HEK293 (cell line): ENCODE measurements at regions not wholly inside any gene's neighbourhood (a gene's known extent, or its start where the extent isn't known, plus 50 kb on each side); places are given as distances from the start of the nearest gene placed in this dataset.

Experiments used
- CTCF ChIA-PET: fragments of 350-600 bp; formaldehyde crosslinking; extraction: SDS; loops from one replicate; lab custom pipeline; 2021; ENCODE audit warnings: antibody characterized with exemption; lab: Yijun Ruan, JAX
- POLR2A ChIA-PET: fragments of 300-600 bp; formaldehyde crosslinking; extraction: SDS; loops from one replicate; lab custom pipeline; 2020; ENCODE audit warnings: antibody characterized with exemption, inconsistent platforms; lab: Yijun Ruan, JAX
- H3K27ac ChIP-seq: fragments of 200-500 bp; sonication (Bioruptor generic); 2 replicates; pipeline ENCODE4 v1.5.1; 2014; ENCODE audit warnings: low read depth, low read length, control low read depth, inconsistent platforms; ENCODE audit errors: extremely low read depth
- H3K36me3 ChIP-seq, 2 experiments: fragments of 200-500 bp in 1 of 2; sonication (Bioruptor generic) in 1 of 2; 1 replicate in 1 of 2; 2 replicates in 1 of 2; pipeline ENCODE4 v1.5.1; 2014 to 2017; ENCODE audit warnings: inconsistent platforms in 2 of 2, low read length in 2 of 2; ENCODE audit not compliant: control insufficient read depth in 2 of 2, insufficient read depth in 1 of 2
- H3K4me1 ChIP-seq: fragments of 200-500 bp; sonication (Bioruptor generic); 2 replicates; pipeline ENCODE4 v1.5.1; 2014; ENCODE audit warnings: mild to moderate bottlenecking, low read length, inconsistent platforms; ENCODE audit not compliant: control insufficient read depth, insufficient read depth
- H3K4me3 ChIP-seq: 2 replicates; pipeline ENCODE4 v1.5.1; 2011; ENCODE audit warnings: low read depth, mild to moderate bottlenecking, control low read depth, low read length, moderate library complexity
- H3K9me3 ChIP-seq: fragments of 200-500 bp; sonication (Bioruptor generic); 2 replicates; pipeline ENCODE4 v1.5.1; 2014; ENCODE audit warnings: low read depth, low read length, inconsistent platforms; ENCODE audit not compliant: control insufficient read depth, insufficient read depth
- EGR2 ChIP-seq: fragments of 450-650 bp; formaldehyde crosslinking; IDR thresholded peaks from 2 replicates; pipeline ENCODE4 v1.5.1; 2016; ENCODE audit warnings: low read depth, missing biosample characterization, missing genetic modification characterization
- RBAK ChIP-seq: fragments of 450-650 bp; formaldehyde crosslinking; IDR thresholded peaks from 2 replicates; pipeline ENCODE4 v1.5.1; 2016; ENCODE audit warnings: missing biosample characterization, missing genetic modification characterization
- SCRT2 ChIP-seq: fragments of 450-650 bp; formaldehyde crosslinking; IDR thresholded peaks from 2 replicates; pipeline ENCODE4 v1.5.1; 2016; ENCODE audit warnings: missing biosample characterization, missing genetic modification characterization
- SP2 ChIP-seq: fragments of 450-650 bp; formaldehyde crosslinking; IDR thresholded peaks from 2 replicates; pipeline ENCODE4 v1.5.1; 2016; ENCODE audit warnings: missing biosample characterization, missing genetic modification characterization
- WT1 ChIP-seq: fragments of 450-650 bp; formaldehyde crosslinking; IDR thresholded peaks from 2 replicates; pipeline ENCODE4 v1.5.1; 2016; ENCODE audit warnings: missing biosample characterization, missing genetic modification characterization
- ZNF10 ChIP-seq: fragments of 450-650 bp; formaldehyde crosslinking; IDR thresholded peaks from 2 replicates; pipeline ENCODE4 v1.5.1; 2017; ENCODE audit warnings: missing biosample characterization, missing genetic modification characterization
- ZNF148 ChIP-seq: fragments of 450-650 bp; formaldehyde crosslinking; IDR thresholded peaks from 2 replicates; pipeline ENCODE4 v1.5.0; 2017; ENCODE audit warnings: missing biosample characterization, missing genetic modification characterization, borderline replicate concordance
- ZNF2 ChIP-seq: fragments of 450-650 bp; formaldehyde crosslinking; IDR thresholded peaks from 2 replicates; pipeline ENCODE4 v1.5.1; 2016; ENCODE audit warnings: missing biosample characterization, missing genetic modification characterization
- ZNF26 ChIP-seq: fragments of 450-650 bp; formaldehyde crosslinking; IDR thresholded peaks from 2 replicates; pipeline ENCODE4 v1.5.1; 2016; ENCODE audit warnings: missing biosample characterization, missing genetic modification characterization
- ZNF354C ChIP-seq: fragments of 450-650 bp; formaldehyde crosslinking; IDR thresholded peaks from 2 replicates; pipeline ENCODE4 v1.5.1; 2016; ENCODE audit warnings: missing biosample characterization, missing genetic modification characterization, low read depth, borderline replicate concordance
- ZNF394 ChIP-seq: fragments of 450-650 bp; formaldehyde crosslinking; IDR thresholded peaks from 2 replicates; pipeline ENCODE4 v1.5.1; 2016; ENCODE audit warnings: missing biosample characterization, missing genetic modification characterization, mild to moderate bottlenecking, moderate library complexity, borderline replicate concordance
- ZNF544 ChIP-seq: fragments of 450-650 bp; formaldehyde crosslinking; IDR thresholded peaks from 2 replicates; pipeline ENCODE4 v1.5.0; 2017; ENCODE audit warnings: missing biosample characterization, missing genetic modification characterization
- ZNF585B ChIP-seq: fragments of 450-650 bp; formaldehyde crosslinking; IDR thresholded peaks from 2 replicates; pipeline ENCODE4 v1.5.1; 2016; ENCODE audit warnings: missing biosample characterization, missing genetic modification characterization
- ZNF596 ChIP-seq: fragments of 450-650 bp; IDR thresholded peaks from 2 replicates; pipeline ENCODE4 v1.5.0; 2018; ENCODE audit warnings: missing biosample characterization, mild to moderate bottlenecking, missing genetic modification characterization, moderate library complexity
- ZNF600 ChIP-seq: fragments of 450-650 bp; formaldehyde crosslinking; IDR thresholded peaks from 2 replicates; pipeline ENCODE4 v1.5.1; 2016; ENCODE audit warnings: missing biosample characterization, missing genetic modification characterization
- ZNF621 ChIP-seq: fragments of 450-650 bp; formaldehyde crosslinking; IDR thresholded peaks from 2 replicates; pipeline ENCODE4 v1.5.1; 2017; ENCODE audit warnings: missing biosample characterization, missing genetic modification characterization
- ZNF654 ChIP-seq: fragments of 450-650 bp; formaldehyde crosslinking; IDR thresholded peaks from 2 replicates; pipeline ENCODE4 v1.5.1; 2016; ENCODE audit warnings: low read depth, missing biosample characterization, missing genetic modification characterization
- ZNF777 ChIP-seq: fragments of 450-650 bp; formaldehyde crosslinking; IDR thresholded peaks from 2 replicates; pipeline ENCODE4 v1.5.1; 2017; ENCODE audit warnings: missing biosample characterization, missing genetic modification characterization, borderline replicate concordance
- ZNF843 ChIP-seq: fragments of 450-650 bp; formaldehyde crosslinking; IDR thresholded peaks from 2 replicates; pipeline ENCODE4 v1.5.1; 2016; ENCODE audit warnings: missing biosample characterization, missing genetic modification characterization
- ZSCAN4 ChIP-seq: fragments of 450-650 bp; formaldehyde crosslinking; IDR thresholded peaks from 2 replicates; pipeline ENCODE4 v1.5.1; 2017; ENCODE audit warnings: missing biosample characterization, missing genetic modification characterization
- TF ChIP-seq, protein P1 (sequence below): fragments of 450-650 bp; formaldehyde crosslinking; IDR thresholded peaks from 2 replicates; pipeline ENCODE4 v1.5.1; 2016; ENCODE audit warnings: missing biosample characterization, missing genetic modification characterization, low read depth
- TF ChIP-seq, protein P2 (sequence below): fragments of 450-650 bp; formaldehyde crosslinking; IDR thresholded peaks from 2 replicates; pipeline ENCODE4 v1.5.1; 2016; ENCODE audit warnings: missing biosample characterization, missing genetic modification characterization
- TF ChIP-seq, protein P3 (sequence below): fragments of 450-650 bp; formaldehyde crosslinking; IDR thresholded peaks from 2 replicates; pipeline ENCODE4 v1.5.1; 2016; ENCODE audit warnings: missing biosample characterization, missing genetic modification characterization

DNA sequence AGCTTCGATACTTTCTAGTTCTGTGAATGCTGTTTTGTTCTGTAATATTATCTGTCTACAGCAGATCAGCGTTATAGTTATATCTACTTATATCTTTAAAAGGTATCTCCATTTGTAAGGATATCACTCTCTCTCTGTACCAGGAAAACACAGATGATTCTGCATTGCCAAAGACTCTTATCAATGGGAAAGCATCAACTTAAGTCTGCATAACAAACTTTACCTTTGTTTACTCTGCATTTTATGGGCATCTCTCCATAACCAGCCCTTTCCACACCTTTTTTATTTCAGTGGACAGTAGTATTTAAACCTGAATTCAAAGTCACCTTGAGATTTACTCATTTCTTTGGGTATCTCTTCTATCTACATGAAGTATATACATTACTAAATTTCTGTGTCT, 238.7 kb upstream of the GRM7 start (continued):
- TF ChIP-seq, protein P1, sequence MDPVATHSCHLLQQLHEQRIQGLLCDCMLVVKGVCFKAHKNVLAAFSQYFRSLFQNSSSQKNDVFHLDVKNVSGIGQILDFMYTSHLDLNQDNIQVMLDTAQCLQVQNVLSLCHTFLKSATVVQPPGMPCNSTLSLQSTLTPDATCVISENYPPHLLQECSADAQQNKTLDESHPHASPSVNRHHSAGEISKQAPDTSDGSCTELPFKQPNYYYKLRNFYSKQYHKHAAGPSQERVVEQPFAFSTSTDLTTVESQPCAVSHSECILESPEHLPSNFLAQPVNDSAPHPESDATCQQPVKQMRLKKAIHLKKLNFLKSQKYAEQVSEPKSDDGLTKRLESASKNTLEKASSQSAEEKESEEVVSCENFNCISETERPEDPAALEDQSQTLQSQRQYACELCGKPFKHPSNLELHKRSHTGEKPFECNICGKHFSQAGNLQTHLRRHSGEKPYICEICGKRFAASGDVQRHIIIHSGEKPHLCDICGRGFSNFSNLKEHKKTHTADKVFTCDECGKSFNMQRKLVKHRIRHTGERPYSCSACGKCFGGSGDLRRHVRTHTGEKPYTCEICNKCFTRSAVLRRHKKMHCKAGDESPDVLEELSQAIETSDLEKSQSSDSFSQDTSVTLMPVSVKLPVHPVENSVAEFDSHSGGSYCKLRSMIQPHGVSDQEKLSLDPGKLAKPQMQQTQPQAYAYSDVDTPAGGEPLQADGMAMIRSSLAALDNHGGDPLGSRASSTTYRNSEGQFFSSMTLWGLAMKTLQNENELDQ (tag by site-specific recombination), result no peak
- TF ChIP-seq ZNF148, result no peak
- TF ChIP-seq ZNF600 (tag by site-specific recombination), result no peak
- TF ChIP-seq ZNF26 (tag by site-specific recombination), result no peak
- no peak for TF ChIP-seq ZSCAN4
- TF ChIP-seq ZNF544, result no peak
- TF ChIP-seq SP2, result no peak

- CTCF ChIA-PET, result no interaction called here
- POLR2A ChIA-PET, result no interaction called here
- Histone ChIP-seq H3K4me1 (no peaks in the 10 kb centered on the region), H3K36me3 (no peaks in the 10 kb centered on the region), H3K4me3 (no peak overlapping the region), H3K9me3 (no peaks in the 10 kb centered on the region), H3K27ac (no peak overlapping the region)
- TF ChIP-seq ZNF10 (tag by site-specific recombination) (no peak), RBAK (no peak), ZNF654 (tag by site-specific recombination) (no peak), ZNF354C (tag by site-specific recombination) (no peak), ZNF777 (tag by site-specific recombination) (no peak), ZNF394 (tag by site-specific recombination) (no peak), ZNF596 (no peak), WT1 (tag by site-specific recombination) (no peak), ZNF2 (tag by site-specific recombination) (no peak), EGR2 (tag by site-specific recombination) (no peak), SCRT2 (tag by site-specific recombination) (no peak), ZNF843 (no peak), ZNF585B (tag by site-specific recombination) (no peak), ZNF621 (tag by site-specific recombination) (no peak)
- TF ChIP-seq, protein P2, sequence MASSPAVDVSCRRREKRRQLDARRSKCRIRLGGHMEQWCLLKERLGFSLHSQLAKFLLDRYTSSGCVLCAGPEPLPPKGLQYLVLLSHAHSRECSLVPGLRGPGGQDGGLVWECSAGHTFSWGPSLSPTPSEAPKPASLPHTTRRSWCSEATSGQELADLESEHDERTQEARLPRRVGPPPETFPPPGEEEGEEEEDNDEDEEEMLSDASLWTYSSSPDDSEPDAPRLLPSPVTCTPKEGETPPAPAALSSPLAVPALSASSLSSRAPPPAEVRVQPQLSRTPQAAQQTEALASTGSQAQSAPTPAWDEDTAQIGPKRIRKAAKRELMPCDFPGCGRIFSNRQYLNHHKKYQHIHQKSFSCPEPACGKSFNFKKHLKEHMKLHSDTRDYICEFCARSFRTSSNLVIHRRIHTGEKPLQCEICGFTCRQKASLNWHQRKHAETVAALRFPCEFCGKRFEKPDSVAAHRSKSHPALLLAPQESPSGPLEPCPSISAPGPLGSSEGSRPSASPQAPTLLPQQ, result no peak
- TF ChIP-seq, protein P3, sequence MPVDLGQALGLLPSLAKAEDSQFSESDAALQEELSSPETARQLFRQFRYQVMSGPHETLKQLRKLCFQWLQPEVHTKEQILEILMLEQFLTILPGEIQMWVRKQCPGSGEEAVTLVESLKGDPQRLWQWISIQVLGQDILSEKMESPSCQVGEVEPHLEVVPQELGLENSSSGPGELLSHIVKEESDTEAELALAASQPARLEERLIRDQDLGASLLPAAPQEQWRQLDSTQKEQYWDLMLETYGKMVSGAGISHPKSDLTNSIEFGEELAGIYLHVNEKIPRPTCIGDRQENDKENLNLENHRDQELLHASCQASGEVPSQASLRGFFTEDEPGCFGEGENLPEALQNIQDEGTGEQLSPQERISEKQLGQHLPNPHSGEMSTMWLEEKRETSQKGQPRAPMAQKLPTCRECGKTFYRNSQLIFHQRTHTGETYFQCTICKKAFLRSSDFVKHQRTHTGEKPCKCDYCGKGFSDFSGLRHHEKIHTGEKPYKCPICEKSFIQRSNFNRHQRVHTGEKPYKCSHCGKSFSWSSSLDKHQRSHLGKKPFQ, result no peak
- TF ChIP-seq, protein P1 (tag by site-specific recombination), result no peak
These were observed 238.2 kb upstream of the GRM7 start for GRCh38 chr3:6622712-6623111.
